HepG2 (cell line): ENCODE measurements at regions not wholly inside any gene's neighbourhood (a gene's known extent, or its start where the extent isn't known, plus 50 kb on each side); places are given as distances from the start of the nearest gene placed in this dataset.

Source experiments
- ATAC-seq: fragments of 200-7000 bp; cut with Tn5 transposase; 3 replicates; pipeline ENCODE4 v1.9.1; 2020; ENCODE audit warnings: mild to moderate bottlenecking, moderate library complexity
- BruUV-seq: library from RNA; stranded (reverse); fragments of 400-500 nt; replicated peaks from 2 replicates; lab custom pipeline; 2021; lab: Mats Ljungman, UMichigan
- CTCF ChIA-PET: fragments of 300-600 bp; formaldehyde crosslinking; extraction: SDS; loops from one replicate; lab custom pipeline; 2021; ENCODE audit warnings: low total read pairs, inconsistent platforms, low intra/inter-chr PET ratio; lab: Yijun Ruan, JAX
- POLR2A ChIA-PET: fragments of 350-600 bp; sonication (Branson Sonifier 250); formaldehyde crosslinking; loops from one replicate; lab custom pipeline; 2020; ENCODE audit warnings: antibody characterized with exemption, inconsistent platforms; lab: Yijun Ruan, JAX
- DNase-seq: peaks from one replicate; pipeline ENCODE4 v3.0.0-alpha.2; 2015; ENCODE audit warnings: low spot score
- FAIRE-seq: peaks from 3 replicates; lab custom pipeline; 2011; peaks lifted over from hg19 to GRCh38; lab: Jason Lieb, UNC
- H2AFZ ChIP-seq: one replicate; pipeline ENCODE4 v1.6.1; 2011; ENCODE audit warnings: low read length, inconsistent platforms
- H3K27ac ChIP-seq: fragments of 300-600 bp; 3 replicates; pipeline ENCODE4 v1.8.0; 2011; ENCODE audit warnings: mixed run types, mild to moderate bottlenecking, mixed read lengths, low read length, inconsistent platforms; ENCODE audit not compliant: insufficient read depth; ENCODE audit errors: extremely low read length
- H3K27me3 ChIP-seq, 2 experiments: fragments of 200-600 bp in 1 of 2; 2 replicates in 1 of 2; 3 replicates in 1 of 2; pipeline versions ENCODE4 v1.6.0 to v1.8.0; 2011; ENCODE audit warnings: low read length in 2 of 2, mild to moderate bottlenecking in 2 of 2, moderate library complexity in 2 of 2, inconsistent platforms in 1 of 2; ENCODE audit not compliant: insufficient read depth in 2 of 2, control insufficient read depth in 1 of 2
- H3K36me3 ChIP-seq, 2 experiments: fragments of 200-600 bp in 1 of 2; replicated peaks in 1 of 2; 2 replicates in 1 of 2; 3 replicates in 1 of 2; pipeline versions ENCODE4 v1.5.1 to v1.8.0; 2011; ENCODE audit warnings: low read length in 2 of 2, inconsistent platforms in 1 of 2; ENCODE audit not compliant: insufficient read depth in 2 of 2, control insufficient read depth in 1 of 2
- H3K4me1 ChIP-seq: 2 replicates; pipeline ENCODE4 v1.5.1; 2012; ENCODE audit warnings: low read length, inconsistent platforms; ENCODE audit not compliant: insufficient read depth
- H3K4me2 ChIP-seq: 2 replicates; pipeline ENCODE4 v1.6.0; 2011; ENCODE audit warnings: low read depth, low read length, inconsistent platforms
- H3K4me3 ChIP-seq, 3 experiments: fragments of 200-600 bp in 1 of 3; sonication (generic), shearing (Covaris generic) in 1 of 3; replicated peaks in 1 of 3; 2 replicates each; pipeline ENCODE4 v1.5.1; 2011 to 2016; ENCODE audit warnings: low read length in 3 of 3, inconsistent platforms in 2 of 3, low read depth in 2 of 3, mild to moderate bottlenecking in 2 of 3, control low read depth in 1 of 3, mixed read lengths in 1 of 3; ENCODE audit not compliant: insufficient read depth in 1 of 3
- H3K79me2 ChIP-seq: one replicate; pipeline ENCODE4 v1.6.1; 2011; ENCODE audit warnings: low read length, inconsistent platforms; ENCODE audit not compliant: insufficient read depth
- H3K9ac ChIP-seq: 2 replicates; pipeline ENCODE4 v1.6.0; 2011; ENCODE audit warnings: mild to moderate bottlenecking, low read depth, low read length, inconsistent platforms; ENCODE audit not compliant: insufficient read depth
- H3K9me3 ChIP-seq: 2 replicates; pipeline ENCODE4 v1.5.1; 2012; ENCODE audit warnings: mild to moderate bottlenecking, low read length
- H4K20me1 ChIP-seq: 2 replicates; pipeline ENCODE4 v1.6.0; 2011; ENCODE audit warnings: inconsistent platforms, mild to moderate bottlenecking, low read length, moderate library complexity; ENCODE audit not compliant: insufficient read depth
- CENPT ChIP-seq: sonication (generic); formaldehyde crosslinking; IDR thresholded peaks from 2 replicates; pipeline ENCODE4 v1.8.0; 2022; ENCODE audit warnings: low read depth, mild to moderate bottlenecking, moderate library complexity, missing genetic modification reagents
- GTF3A ChIP-seq: sonication (generic); formaldehyde crosslinking; conservative IDR thresholded peaks from 2 replicates; pipeline ENCODE4 v1.4.0; 2020; ENCODE audit warnings: mild to moderate bottlenecking, missing genetic modification reagents
- HMGXB4 ChIP-seq, 2 experiments: sonication (generic) in 1 of 2; formaldehyde crosslinking in 1 of 2; IDR thresholded peaks; 2 replicates each; pipeline versions ENCODE4 v1.4.0 to v1.6.1; 2018 to 2020; ENCODE audit warnings: missing genetic modification reagents in 2 of 2, borderline replicate concordance in 1 of 2, low read depth in 1 of 2, mild to moderate bottlenecking in 1 of 2, missing biosample characterization in 1 of 2
- MEIS2 ChIP-seq: sonication (generic); formaldehyde crosslinking; IDR thresholded peaks from 2 replicates; pipeline ENCODE4 v1.9.0; 2021; ENCODE audit warnings: mild to moderate bottlenecking, missing genetic modification reagents
- MTF2 ChIP-seq: sonication (generic); formaldehyde crosslinking; IDR thresholded peaks from 2 replicates; pipeline ENCODE4 v1.5.0; 2020; ENCODE audit warnings: missing genetic modification reagents, borderline replicate concordance
- MXD3 ChIP-seq: IDR thresholded peaks from 2 replicates; pipeline ENCODE4 v1.6.1; 2016; ENCODE audit warnings: mild to moderate bottlenecking, missing biosample characterization, missing genetic modification reagents
- NFATC3 ChIP-seq: sonication (generic); formaldehyde crosslinking; IDR thresholded peaks from 2 replicates; pipeline ENCODE4 v1.5.1; 2020; ENCODE audit warnings: mild to moderate bottlenecking, missing genetic modification reagents
- RCOR2 ChIP-seq: IDR thresholded peaks from 2 replicates; pipeline ENCODE4 v1.6.1; 2016; ENCODE audit warnings: missing biosample characterization, missing genetic modification reagents
- RFXAP ChIP-seq: sonication (generic); formaldehyde crosslinking; IDR thresholded peaks from 2 replicates; pipeline ENCODE4 v1.4.0; 2020; ENCODE audit warnings: missing genetic modification reagents, borderline replicate concordance
- RXRB ChIP-seq: IDR thresholded peaks from 2 replicates; pipeline ENCODE4 v1.6.1; 2016; ENCODE audit warnings: borderline replicate concordance, missing genetic modification reagents, missing compliant biosample characterization
- STAT6 ChIP-seq: sonication (generic); formaldehyde crosslinking; IDR thresholded peaks from 2 replicates; pipeline ENCODE4 v1.4.0; 2020; ENCODE audit warnings: missing genetic modification reagents, mild to moderate bottlenecking, borderline replicate concordance
- TAF15 ChIP-seq: fragments of 200-400 bp; formaldehyde crosslinking; IDR thresholded peaks from one replicate; pipeline ENCODE4 v1.6.1; 2018; ENCODE audit warnings: mild to moderate bottlenecking, low read depth, low read length; ENCODE audit not compliant: poor library complexity, severe bottlenecking
- TEF ChIP-seq: sonication (generic); formaldehyde crosslinking; IDR thresholded peaks from 2 replicates; pipeline ENCODE4 v1.5.0; 2020; ENCODE audit warnings: missing genetic modification reagents
- ZNF136 ChIP-seq: sonication (generic); formaldehyde crosslinking; IDR thresholded peaks from 2 replicates; pipeline ENCODE4 v1.8.1; 2022; ENCODE audit warnings: low read depth, mild to moderate bottlenecking, moderate library complexity, missing genetic modification reagents
- ZNF350 ChIP-seq: sonication (generic); formaldehyde crosslinking; IDR thresholded peaks from 2 replicates; pipeline ENCODE4 v1.4.0; 2020; ENCODE audit warnings: mild to moderate bottlenecking, low read depth, missing genetic modification reagents, borderline replicate concordance
- ZNF562 ChIP-seq: sonication (generic); formaldehyde crosslinking; IDR thresholded peaks from 2 replicates; pipeline ENCODE4 v1.8.0; 2022; ENCODE audit warnings: missing genetic modification reagents, borderline replicate concordance
- ZNF598 ChIP-seq: sonication (generic); formaldehyde crosslinking; IDR thresholded peaks from 2 replicates; pipeline ENCODE4 v1.5.1; 2020; ENCODE audit warnings: mild to moderate bottlenecking, missing genetic modification reagents, borderline replicate concordance
- ZNF891 ChIP-seq: sonication (generic); formaldehyde crosslinking; IDR thresholded peaks from 2 replicates; pipeline ENCODE4 v1.5.0; 2020; ENCODE audit warnings: mild to moderate bottlenecking, missing genetic modification reagents
- ZSCAN22 ChIP-seq: sonication (generic); formaldehyde crosslinking; IDR thresholded peaks from 2 replicates; pipeline ENCODE4 v1.4.0; 2020; ENCODE audit warnings: mild to moderate bottlenecking, missing genetic modification reagents
- ZSCAN25 ChIP-seq: sonication (generic); formaldehyde crosslinking; IDR thresholded peaks from 2 replicates; pipeline ENCODE4 v1.8.0; 2022; ENCODE audit warnings: mild to moderate bottlenecking, missing genetic modification reagents
- WGBS: methylation state at CpG from one replicate; pipeline ENCODE4 v1.1.6; 2017; ENCODE audit warnings: low lambda C conversion rate; 5-methylcytosine and 5-hydroxymethylcytosine counted together
- in situ Hi-C: cut with HindIII; loops from 2 replicates; pipeline ENCODE4 v1.10.0; 2017; ENCODE audit warnings: low pct_unique_long_range_greater_than_20kb; ENCODE audit not compliant: extremely low pct_ligation_motif_present
- intact Hi-C: fragments of 100-400 bp; cut with micrococcal nuclease; formaldehyde crosslinking; loops from one replicate; pipeline ENCODE4 v1.10.0; 2022; ENCODE audit not compliant: unreplicated experiment

- Histone ChIP-seq H3K36me3 (no peaks in the 10 kb centered on the region), H2AFZ (no peak overlapping the region), H3K9ac (no peak overlapping the region), H3K4me2 (no peak overlapping the region), H4K20me1 (no peaks in the 10 kb centered on the region), H3K9me3 (no peaks in the 10 kb centered on the region), H3K79me2 (no peaks in the 10 kb centered on the region), H3K4me3 (no peak overlapping the region), H3K27ac (no peak overlapping the region), H3K4me1 (no peaks in the 10 kb centered on the region), H3K27me3 (no peaks in the 10 kb centered on the region; a peak in 1 of 5 replicates)
- TF ChIP-seq ZNF598 (CRISPR knock-in tag) (no peak), MTF2 (CRISPR knock-in tag) (no peak), GTF3A (no peak), NFATC3 (CRISPR knock-in tag) (no peak), STAT6 (CRISPR knock-in tag) (no peak), ZNF136 (CRISPR knock-in tag) (no peak), ZNF350 (CRISPR knock-in tag) (no peak), TEF (CRISPR knock-in tag) (no peak), ZSCAN25 (CRISPR knock-in tag) (no peak), MEIS2 (no peak), MXD3 (no peak), RXRB (CRISPR knock-in tag) (no peak), RCOR2 (CRISPR knock-in tag) (no peak), ZNF891 (CRISPR knock-in tag) (no peak), RFXAP (no peak), ZNF562 (CRISPR knock-in tag) (no peak), HMGXB4 (CRISPR knock-in tag; IDR thresholded peaks at IDR 0.05; ENCODE audit: borderline replicate concordance in 1 of 2, low read depth in 1 of 2) (no peak), ZSCAN22 (CRISPR knock-in tag) (no peak), CENPT (CRISPR knock-in tag) (no peak), TAF15 (no peak)
- intact Hi-C loops: no loop called here
- CTCF ChIA-PET: no interaction called here
- 23% methylated on average over 7 of the region's 7 CpGs for WGBS
- no TSS peak for BruUV-seq
- no peak for FAIRE-seq
- POLR2A ChIA-PET: no interaction called here
- in situ Hi-C loops: no loop called here
- ATAC-seq: no peak
- no peak for DNase-seq
These were observed 406.0 kb downstream of the SIPA1L2 start for GRCh38 chr1:232223887-232224286.
